Cardiac septum (tissue), 1 donor: ENCODE measurements at regions not wholly inside any gene's neighbourhood (a gene's known extent, or its start where the extent isn't known, plus 50 kb on each side); places are given as distances from the start of the nearest gene placed in this dataset.

Source experiments
- DNase-seq: peaks from one replicate; pipeline ENCODE4 v3.0.0-alpha.2; 2020; ENCODE audit warnings: low spot score
- intact Hi-C: fragments of 100-400 bp; cut with DNase I; formaldehyde crosslinking; loops from one replicate; pipeline ENCODE4 v1.14.0; 2022
- donor health status: DM: no; HTN: no; CAD: no.

DNA sequence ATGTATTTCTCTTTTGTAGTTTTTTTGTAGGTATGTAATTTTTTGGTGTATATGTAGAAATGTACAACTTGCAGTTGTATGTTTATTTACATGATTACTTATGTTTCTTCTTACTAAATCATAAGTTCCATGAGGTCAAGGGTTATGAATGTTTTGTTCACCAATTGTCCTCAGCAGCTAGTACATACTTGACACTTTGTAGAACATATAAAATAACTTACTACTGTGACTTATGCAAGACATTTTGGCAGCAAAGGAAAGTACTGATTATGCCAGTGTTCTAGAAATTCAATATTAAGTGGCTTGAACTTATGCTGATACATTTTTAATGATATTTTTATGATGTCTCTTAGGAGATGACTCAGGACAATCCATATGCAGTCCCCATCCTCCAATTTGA, 209.6 kb downstream of the DKK1 start:
- intact Hi-C loops: no loop called here
- no peak for DNase-seq

DNA sequence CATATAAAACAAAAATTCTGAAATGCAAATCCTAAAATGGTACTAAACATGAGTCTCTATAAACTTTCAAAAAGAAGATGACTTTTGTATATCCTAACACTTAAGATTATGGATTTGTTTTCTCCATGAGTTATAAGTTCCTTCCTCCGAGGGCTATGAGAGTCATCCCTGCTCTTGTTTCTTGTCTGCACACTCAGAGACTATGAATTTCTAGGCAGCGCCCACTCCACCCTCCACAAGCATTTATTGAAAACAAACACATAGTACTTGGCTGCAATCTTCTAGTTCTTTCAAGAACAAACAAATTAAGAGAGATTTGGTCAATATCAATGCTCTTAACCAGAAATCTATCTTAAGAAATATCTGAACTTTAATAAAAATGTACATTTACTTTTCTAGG, 211.7 kb downstream of the DKK1 start:
- intact Hi-C loops: no loop called here
- DNase-seq: no peak

DNA sequence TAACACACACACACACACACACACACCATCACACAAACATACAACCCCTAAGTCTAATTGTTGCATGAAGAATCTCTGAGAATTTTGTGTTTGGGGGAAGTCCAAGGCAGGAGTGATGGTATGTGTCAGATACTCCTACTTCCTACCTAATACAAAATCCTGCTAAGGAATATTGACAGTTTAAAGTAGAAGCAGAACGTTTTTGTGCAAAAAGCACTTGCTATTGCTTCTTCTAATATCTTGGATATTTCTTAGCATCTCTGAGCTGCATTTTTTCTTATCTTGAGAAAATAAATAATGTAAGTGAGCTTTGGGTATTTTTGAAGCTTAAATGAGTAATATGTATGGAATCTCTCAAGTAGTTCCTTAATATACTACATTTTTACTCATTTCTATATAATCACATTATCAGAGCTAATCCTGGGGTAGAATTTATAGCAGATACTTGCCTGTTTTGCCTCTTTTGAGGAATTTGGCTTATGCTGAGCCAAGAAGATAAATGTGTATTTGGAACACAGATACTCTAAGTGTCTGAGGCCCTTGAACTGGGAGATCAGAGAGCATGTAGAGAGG, 212.3 kb downstream of the DKK1 start:
- intact Hi-C loops: no loop called here
- no peak for DNase-seq

DNA sequence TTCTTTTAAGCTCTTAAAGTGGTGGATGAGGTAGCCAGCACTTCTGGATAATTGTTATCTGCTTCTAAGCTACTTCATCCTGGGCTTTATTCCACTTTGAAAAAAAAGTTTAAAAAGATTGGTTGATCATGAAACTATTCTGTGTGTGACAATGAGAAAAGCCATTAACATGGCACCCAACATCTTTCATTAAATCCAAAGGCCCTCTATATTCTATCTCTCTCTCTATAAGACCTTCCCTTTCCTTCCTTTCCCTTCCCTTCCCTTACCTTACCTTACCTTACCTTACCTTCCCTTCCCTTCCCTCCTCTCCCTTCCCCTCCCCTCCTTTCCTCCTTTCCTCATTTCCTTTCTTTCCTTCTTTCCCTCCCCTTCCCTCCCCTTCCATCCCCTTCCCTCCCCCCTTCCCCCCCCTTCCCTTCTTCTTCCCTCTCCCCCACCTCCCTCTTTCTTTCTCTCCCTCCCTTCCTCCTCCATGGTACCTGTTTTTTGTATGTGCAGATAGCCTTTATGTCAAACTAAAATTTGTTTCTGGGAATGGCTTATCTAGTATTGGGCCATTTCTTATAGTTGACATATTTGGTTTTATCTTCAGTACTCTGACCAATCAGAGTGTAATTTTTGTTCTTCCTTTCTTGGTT, 218.7 kb downstream of the DKK1 start:
- intact Hi-C loops: no loop called here
- DNase-seq: no peak

DNA sequence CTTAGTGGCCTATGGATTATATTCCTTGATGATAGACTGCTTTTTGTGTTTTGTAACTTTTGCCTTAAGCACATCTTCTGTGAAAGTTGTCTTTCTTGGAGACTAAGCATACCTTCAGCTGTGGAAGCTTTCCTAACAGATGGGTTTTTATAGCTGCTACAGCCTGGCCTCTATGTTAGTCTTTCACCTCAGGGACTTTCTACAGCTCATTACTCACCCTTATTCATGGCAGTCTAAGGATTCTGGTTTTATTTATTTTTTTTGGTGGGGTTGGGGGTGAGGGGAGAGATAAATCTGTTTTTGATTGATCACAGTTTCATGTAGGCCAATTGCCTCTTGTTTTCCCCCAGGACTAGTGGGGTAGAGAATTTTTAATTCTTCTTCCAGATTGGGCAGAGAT, 219.9 kb downstream of the DKK1 start:
- intact Hi-C loops: no loop called here
- DNase-seq: no peak

DNA sequence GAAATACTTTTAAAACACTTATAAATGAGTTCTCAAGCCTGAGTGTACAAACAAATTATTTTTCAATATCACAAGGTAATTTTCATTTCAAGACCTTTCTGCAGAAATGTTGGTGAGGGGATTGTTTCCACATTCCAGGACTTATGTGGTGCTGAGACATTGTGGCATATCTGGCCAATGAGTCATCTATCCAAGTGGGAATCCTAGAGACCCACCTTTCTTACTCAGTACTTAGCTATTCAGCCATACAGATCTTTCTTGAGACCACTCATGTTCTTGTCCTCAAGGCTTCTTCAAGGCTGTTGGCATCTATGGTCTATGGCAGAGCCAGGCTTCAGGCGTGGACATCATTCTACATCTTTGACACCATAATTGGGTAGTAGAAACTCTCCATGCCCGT, 225.4 kb downstream of the DKK1 start:
- intact Hi-C loops: no loop called here

DNA sequence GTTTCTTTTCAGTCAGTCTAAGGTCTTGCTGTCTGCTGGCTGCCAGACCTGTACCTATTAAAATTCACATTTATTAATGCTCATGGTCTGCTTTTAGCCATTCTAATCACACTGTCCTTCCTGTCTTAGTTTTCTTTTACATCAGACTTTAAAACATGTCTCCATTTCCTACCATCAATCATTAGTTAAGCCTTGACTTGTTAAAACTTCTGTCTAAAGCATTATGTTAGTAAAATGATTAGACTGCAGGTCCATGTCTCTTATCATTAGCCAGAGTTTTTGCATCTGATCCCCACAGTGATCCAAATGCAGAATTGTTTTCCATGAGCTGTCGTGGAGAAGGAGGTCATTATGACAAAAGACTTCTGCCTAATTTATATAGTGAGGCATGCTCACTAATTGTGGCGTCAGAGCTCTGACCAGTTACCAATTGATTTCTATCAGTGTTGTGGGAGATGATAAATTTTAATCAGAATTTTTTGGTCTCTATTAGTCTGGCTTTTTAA, 226.5 kb downstream of the DKK1 start:
- intact Hi-C loops: no loop called here
- no peak for DNase-seq

More for the DNA sequence above, 225.4 kb downstream of the DKK1 start:
- no peak for DNase-seq

DNA sequence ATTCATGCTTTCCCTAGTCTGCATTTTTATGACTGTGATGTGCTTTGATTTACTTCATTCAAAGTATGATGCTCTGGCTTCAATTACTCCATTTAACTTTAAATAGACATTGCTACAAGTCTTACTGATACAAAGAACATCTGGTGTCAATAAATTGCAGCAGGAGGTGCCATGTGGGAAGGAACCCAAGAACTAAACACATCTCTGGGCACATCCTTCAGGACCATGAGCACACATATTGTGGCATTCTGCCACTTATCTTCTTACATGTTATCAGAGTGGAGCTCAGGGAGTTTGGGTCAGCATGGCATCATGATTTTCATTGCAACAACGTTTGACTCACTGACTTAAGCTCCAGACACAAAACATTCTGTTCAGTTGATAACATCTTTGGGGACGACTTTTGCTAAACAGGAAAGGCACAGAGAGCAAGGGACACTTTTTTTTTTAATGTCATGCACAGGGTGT, 227.0 kb downstream of the DKK1 start:
- intact Hi-C loops: no loop called here
- no peak for DNase-seq

DNA sequence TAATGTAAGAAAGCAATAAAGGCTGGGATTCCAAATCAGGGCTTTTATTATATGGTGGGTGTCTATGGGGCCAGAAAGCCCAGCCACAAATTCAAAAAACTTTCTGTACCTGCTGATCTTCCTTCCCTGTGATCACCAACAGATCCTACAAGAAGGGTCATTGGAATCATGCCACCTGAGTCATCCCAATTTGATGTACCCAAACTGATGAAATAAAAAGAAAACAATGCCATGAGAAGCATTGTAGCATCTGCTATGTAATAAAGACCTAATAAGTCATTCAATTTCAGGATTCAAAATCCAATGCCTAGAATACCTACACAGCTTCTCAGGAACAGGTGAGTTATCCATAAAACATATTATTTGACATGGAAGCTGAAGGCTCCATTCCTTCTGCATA, 228.8 kb downstream of the DKK1 start:
- intact Hi-C loops: no loop called here

DNA sequence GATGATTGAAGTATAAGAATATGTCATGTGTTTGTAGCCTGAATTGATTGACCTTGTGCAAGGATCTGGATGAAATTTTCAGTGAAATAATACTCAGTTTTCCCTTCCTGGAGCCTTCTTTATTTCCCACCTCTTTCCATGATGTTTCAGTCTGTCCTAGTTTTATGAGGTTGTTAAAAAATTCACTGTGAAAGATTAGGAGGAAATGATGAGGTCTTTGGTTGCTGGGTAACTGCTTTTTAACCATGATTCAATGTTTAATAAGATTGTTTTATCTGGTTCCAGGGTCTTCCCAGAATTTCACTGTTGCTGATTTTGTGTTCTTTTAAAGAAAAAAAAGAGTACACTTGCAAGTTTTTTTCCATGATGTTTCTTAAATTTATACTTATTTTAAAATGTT, 221.5 kb downstream of the MBL2 start:
- intact Hi-C loops: no loop called here
- DNase-seq: no peak

More for the DNA sequence above, 228.8 kb downstream of the DKK1 start:
- DNase-seq: no peak

DNA sequence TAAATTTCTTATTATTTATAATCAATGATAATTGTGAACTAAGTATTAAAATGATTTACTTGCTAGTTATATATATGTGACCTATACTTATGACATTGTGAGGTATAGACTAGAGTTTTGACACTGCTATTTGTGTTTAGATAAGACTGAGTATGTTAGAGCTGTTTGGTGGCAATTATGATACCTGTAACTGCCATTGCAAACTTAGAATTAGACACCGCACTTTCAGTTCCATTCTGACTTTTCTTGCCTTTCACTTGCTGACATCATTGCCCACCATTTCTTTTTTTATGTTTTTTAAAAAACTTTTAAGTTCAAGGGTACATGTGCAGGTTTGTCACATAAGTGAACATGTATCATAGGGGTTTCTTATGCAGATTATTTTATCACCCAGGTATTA, 214.5 kb downstream of the MBL2 start:
- intact Hi-C loops: no loop called here
- DNase-seq: no peak

DNA sequence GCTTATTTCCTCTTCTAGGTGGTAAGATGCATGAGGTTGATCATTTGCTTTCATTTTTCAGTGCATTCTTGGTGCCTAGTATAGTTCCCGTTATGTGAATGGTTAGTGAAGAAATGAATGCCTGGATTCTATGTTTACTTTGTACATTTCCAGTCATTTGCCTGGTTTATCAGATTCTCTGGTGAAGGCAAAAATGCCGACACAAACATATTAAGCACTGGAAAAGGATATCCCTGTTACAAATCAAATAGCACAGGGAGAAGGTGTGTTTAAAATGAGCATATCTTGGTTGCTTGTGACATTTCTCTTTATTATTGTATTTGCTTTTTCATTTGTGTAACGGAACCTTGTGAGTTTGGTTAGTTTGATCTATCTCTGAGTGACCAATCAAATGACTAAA, 211.3 kb downstream of the MBL2 start:
- intact Hi-C loops: no loop called here
- no peak for DNase-seq

DNA sequence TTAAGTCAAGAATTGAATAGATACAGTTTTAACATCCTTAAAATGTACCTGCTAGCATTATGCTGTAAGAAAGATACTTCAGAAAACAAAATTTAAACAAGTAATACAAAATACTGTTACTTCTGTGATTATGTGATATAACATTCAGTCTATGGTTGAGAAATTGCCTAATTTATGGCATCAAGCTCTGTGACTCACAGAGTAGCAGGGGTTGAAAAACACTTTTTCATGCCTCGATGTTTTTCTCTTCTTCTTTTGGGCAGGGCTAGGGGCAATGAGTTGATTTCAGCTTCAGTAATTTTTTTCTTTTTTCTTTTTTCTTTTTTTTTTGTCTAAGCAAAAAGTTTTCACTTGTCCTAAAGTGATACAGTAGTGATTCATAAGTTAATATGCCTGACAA, 209.2 kb downstream of the MBL2 start:
- DNase-seq: no peak
- intact Hi-C loops: no loop called here

DNA sequence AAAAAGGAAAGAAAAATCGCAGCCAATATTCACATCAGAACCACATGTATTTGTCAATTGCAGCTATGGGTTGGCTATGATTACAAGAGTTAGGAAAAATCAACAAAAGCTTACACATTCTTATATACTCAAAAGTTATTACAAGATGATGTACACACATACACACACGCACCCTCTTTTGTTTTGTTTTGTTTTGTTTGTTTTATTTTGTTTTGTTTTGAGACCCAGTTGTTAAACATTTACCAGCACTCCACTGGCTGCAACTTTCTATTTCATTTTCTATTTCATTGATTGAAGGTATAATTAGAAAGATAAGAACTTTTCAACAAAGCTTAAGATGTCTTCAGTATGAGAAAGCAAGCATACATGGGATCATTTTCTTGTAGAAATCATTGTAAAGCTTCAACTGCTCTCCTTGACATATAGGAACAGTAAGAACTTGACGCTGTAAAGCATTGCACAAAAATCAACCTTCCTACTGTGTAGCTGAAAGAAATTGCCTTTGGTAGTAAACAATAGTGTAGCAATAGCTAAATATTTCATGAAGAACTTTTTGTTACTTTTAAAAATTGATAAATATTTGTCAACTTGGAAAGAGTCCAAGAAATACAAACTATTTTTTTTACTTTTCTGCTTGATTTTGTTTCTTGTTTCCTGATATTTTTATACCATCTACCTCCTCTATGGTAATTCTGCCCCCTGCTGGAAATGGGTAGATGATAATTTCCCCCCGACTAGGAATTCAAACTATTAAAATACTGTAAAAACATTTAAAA, 205.9 kb downstream of the MBL2 start:
- intact Hi-C loops: no loop called here
- DNase-seq: no peak

DNA sequence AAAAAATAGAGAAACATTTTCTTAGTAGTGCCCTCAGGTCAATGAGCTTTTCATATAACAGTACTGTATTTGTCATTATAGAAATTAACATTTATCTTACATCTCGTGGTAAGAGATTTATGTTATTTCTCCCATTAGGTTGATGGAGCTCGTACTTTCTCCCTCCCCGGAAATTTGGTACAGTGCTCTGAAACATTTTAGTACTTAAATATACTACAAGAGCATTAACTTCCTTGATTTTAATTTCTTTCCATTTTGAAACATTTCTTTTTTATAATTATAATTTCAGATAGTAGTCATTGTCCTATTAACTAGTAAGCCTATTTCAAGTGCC, 205.4 kb downstream of the MBL2 start:
- intact Hi-C loops: no loop called here
- no peak for DNase-seq

DNA sequence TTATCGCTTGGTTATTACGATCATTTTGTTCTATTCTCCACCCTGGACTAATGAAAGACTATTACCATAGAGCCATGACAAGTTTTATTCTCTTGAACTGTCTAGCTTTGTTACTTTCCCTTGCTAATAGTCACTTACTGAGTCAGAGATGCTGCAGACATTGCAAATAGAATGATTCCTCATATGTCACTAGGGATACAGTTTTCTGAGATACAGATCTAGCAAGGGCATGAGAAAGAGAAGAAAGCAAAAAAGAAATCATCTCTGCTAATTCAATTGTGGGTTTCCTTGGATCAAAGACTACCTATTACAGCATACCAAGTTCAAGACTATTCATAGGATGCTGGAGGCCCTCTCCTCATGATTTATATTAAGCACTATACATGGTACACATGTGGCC, 204.3 kb downstream of the MBL2 start:
- intact Hi-C loops: no loop called here
- DNase-seq: no peak

DNA sequence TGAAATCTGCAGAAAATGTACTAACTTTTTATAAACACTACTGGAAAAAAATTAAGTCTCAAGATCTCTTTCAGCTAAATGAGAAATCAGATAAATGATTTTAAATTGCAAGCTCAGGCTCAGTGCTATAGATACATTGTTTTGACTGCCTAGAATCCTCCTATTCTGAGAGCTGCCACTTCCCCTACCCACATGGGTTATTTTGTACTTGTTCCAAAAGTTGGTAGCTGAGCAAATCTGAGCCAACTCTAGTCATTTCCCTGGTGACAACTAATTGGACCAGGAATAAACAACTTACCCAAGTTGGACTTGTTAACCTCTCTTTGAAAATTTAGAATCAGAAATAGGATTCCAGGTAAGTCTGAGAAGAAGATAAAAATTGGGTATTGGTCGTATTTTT, 202.1 kb downstream of the MBL2 start:
- intact Hi-C loops: no loop called here
- no peak for DNase-seq

DNA sequence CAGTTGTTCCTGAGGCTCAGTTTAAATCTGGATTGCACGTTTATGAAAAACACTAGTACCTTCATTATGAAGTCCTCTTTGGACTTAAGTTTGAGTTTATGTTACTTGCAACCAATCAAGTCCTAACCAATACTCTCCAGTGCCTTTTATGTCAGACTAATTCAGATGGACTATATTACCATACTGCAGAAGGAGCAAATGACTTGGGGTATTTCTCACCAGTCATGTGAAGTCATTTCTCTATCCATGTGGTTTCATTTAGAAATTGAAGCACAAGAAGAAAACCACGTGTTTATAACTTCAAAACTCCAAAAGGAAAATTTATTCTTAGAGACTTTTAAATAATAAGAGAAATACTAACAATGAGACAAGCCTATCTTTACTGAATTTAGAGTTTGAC, 201.6 kb downstream of the MBL2 start:
- intact Hi-C loops: no loop called here
- DNase-seq: no peak

DNA sequence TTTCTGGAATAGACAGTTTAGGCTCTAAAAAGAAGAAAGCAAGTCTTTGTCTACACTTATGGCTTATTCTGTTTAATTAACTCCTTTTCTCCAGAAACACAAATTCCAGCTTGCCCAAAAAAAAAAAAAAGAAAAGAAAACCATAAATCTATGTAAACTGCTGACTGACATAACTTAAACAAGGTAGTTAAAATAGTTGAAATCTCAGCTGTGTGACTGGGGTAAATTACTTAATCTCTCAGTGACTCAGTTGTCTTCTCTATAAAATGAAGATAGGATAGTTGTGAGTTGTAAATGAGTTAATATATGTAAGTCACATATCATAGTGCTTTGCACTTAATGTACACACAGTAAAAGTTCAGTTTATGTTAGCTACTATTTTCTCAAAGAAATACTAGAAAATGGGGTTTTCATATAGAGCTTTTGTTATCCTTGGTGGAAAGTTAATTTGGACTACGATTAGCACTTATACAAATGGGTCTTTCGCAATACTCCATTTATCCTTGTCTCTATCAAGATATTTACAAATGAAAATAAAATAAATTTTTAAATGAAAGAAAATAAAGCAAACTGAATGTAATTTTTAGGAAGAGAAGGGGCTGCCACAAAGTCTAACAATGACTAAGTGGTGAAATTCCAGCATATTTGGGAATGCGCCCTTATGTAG, 200.9 kb downstream of the MBL2 start:
- intact Hi-C loops: no loop called here
- DNase-seq: no peak

DNA sequence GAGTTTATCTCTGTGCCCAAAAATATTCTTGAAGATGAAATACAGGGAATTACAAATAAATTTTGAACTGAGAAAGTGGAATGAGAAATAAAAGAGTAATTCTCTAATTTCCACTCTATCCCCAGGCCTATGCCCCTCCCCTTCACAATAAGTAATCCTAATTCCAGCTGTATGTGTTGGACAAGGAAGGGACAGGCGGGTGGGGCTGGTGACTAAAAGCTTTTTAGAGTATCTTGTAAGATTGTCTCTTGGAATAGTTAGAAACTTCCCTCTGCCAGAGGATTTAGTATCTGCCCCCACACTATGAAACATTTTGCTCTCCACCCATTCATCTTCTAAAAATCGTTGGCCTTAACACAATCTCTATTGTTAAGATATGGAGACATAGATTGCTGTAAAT, 199.2 kb downstream of the MBL2 start:
- intact Hi-C loops: no loop called here
- no peak for DNase-seq

DNA sequence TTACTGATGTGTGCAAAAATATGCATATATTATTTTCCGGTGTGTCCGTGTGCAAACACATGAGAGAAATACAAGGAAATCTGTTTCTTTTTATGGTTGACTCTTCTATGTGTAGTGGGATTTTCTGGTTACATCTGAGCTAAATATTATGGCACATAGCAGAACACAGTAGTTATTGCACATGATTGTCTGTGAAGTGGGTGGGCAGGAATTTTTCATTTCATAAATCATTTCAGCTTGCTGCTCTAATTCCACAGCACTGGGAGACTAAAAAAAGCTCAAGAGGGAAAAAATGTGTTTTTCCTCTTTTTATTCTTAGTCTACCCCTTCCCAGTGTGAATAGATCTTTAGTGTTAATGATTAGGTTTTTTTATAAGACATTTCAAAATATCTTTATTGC, 197.9 kb downstream of the MBL2 start:
- intact Hi-C loops: no loop called here
- no peak for DNase-seq
